DOHH2 (cell line): ENCODE measurements at regions not wholly inside any gene's neighbourhood (a gene's known extent, or its start where the extent isn't known, plus 50 kb on each side); places are given as distances from the start of the nearest gene placed in this dataset.

Experiments used
- EZH2phosphoT487 ChIP-seq: fragments of 200-600 bp; sonication (generic); IDR thresholded peaks from 2 replicates; pipeline ENCODE4 v1.6.1; 2017; ENCODE audit warnings: borderline replicate concordance, mild to moderate bottlenecking, antibody characterized with exemption, low read length, moderate library complexity, mixed read lengths
- TF ChIP-seq, protein P1 (sequence below): fragments of 200-600 bp; sonication (generic); IDR thresholded peaks from one replicate; pipeline ENCODE4 v1.5.1; 2014; ENCODE audit warnings: antibody characterized with exemption, mild to moderate bottlenecking, low read depth, low read length; ENCODE audit not compliant: poor library complexity, severe bottlenecking

DNA sequence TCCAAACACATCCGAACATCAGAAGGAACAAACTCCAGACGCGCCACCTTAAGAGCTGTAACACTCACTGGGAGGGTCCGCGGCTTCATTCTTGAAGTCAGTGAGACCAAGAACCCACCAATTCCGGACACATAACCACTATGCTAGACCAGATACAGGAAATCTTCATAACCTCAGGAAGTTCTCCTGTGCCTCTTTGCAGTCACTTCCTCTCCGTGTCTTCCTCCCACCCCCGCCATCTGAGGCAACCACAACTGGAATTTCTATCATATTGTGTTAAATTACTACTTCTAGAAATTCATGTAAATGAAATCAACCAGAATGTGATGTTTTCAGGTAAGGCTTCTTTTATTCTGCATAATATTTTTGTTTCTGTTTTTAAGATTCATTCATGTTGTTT lies 631.0 kb upstream of the NXPH2 start:
- TF ChIP-seq, protein P1, sequence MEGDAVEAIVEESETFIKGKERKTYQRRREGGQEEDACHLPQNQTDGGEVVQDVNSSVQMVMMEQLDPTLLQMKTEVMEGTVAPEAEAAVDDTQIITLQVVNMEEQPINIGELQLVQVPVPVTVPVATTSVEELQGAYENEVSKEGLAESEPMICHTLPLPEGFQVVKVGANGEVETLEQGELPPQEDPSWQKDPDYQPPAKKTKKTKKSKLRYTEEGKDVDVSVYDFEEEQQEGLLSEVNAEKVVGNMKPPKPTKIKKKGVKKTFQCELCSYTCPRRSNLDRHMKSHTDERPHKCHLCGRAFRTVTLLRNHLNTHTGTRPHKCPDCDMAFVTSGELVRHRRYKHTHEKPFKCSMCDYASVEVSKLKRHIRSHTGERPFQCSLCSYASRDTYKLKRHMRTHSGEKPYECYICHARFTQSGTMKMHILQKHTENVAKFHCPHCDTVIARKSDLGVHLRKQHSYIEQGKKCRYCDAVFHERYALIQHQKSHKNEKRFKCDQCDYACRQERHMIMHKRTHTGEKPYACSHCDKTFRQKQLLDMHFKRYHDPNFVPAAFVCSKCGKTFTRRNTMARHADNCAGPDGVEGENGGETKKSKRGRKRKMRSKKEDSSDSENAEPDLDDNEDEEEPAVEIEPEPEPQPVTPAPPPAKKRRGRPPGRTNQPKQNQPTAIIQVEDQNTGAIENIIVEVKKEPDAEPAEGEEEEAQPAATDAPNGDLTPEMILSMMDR: no peak
- no peak for TF ChIP-seq EZH2phosphoT487
